ENCODE measurements at regions not wholly inside any gene's neighbourhood (a gene's known extent, or its start where the extent isn't known, plus 50 kb on each side); places are given as distances from the start of the nearest gene placed in this dataset.

- TF ChIP-seq, protein P1, sequence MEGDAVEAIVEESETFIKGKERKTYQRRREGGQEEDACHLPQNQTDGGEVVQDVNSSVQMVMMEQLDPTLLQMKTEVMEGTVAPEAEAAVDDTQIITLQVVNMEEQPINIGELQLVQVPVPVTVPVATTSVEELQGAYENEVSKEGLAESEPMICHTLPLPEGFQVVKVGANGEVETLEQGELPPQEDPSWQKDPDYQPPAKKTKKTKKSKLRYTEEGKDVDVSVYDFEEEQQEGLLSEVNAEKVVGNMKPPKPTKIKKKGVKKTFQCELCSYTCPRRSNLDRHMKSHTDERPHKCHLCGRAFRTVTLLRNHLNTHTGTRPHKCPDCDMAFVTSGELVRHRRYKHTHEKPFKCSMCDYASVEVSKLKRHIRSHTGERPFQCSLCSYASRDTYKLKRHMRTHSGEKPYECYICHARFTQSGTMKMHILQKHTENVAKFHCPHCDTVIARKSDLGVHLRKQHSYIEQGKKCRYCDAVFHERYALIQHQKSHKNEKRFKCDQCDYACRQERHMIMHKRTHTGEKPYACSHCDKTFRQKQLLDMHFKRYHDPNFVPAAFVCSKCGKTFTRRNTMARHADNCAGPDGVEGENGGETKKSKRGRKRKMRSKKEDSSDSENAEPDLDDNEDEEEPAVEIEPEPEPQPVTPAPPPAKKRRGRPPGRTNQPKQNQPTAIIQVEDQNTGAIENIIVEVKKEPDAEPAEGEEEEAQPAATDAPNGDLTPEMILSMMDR (conservative IDR thresholded peaks at IDR 0.05; ENCODE audit: low read depth, low read length): no peak
- no peak overlapping the region for H3K4me3 ChIP-seq (ENCODE audit: low read depth, low read length)
- DNase-seq (ENCODE audit: low read depth): no peak
Measured at GRCh38 chr6:25167961-25168360, 111.2 kb upstream of the CARMIL1 start.

DNA sequence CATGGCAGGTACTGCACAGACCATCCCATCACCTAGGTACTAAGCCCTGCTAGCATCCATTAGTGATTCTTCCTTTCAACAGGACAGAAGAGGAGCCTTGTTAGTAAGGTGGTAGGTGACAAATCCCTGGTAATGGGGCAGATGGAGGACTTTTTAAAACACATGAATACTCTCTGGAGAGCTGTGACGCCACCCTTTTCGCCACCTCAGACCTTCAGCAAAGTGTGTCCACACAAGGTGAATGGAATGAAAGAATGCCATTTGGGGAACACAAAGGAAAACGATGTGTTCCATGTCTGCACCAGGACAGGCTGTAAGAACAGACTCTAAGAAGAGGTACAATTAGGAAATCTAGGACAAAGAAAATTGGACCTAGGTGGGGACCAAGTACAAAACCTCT, 110.5 kb upstream of the CARMIL1 start:
- no peak for DNase-seq (ENCODE audit: low read depth)
- TF ChIP-seq, protein P1 (conservative IDR thresholded peaks at IDR 0.05; ENCODE audit: low read depth, low read length): no peak
- no peak overlapping the region for H3K4me3 ChIP-seq (ENCODE audit: low read depth, low read length)

DNA sequence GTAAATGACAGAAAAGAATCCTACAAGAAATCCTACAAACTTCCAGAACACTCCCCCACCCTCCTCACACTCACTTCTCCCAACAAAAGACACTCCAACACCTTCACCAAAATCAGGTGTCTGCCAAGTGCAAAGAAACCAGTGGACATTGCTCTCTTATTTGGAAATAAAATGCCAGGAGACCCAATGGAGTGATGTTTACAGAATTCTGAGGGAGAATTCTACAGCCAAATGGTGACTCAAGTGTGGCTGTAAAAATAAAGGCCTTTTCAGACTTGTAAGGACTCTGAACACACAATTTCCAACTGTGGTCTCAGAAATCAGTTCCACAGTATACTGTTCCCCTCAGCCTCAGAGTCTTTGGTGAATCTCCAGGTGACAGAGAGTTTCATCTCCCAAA, 109.6 kb upstream of the CARMIL1 start:
- DNase-seq (ENCODE audit: low read depth): no peak
- TF ChIP-seq, protein P1 (conservative IDR thresholded peaks at IDR 0.05; ENCODE audit: low read depth, low read length): no peak

DNA sequence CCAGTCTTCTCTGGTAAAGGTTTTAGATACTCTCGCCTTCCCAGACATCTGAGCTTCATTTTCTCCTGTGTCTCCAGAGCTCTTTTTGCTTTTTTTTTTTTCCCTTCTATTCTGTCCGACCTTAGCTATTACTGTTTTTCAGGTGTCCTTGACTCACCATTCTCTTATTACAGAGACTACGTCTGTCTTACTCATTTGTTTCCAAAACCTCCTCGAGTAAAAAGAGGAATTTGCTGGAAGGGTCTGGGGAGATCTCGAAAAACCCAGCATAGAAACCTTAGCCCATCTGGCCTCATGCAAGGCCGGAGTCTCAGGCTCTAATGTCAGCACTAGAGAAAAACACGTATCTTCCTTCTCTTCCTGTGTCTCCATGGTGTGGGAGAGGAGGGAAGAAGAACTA, 109.2 kb upstream of the CARMIL1 start:
- no peak for DNase-seq (ENCODE audit: low read depth)
- H3K4me3 ChIP-seq (ENCODE audit: low read depth, low read length): no peak overlapping the region
- TF ChIP-seq, protein P1 (conservative IDR thresholded peaks at IDR 0.05; ENCODE audit: low read depth, low read length): no peak

More for the DNA sequence above, 109.6 kb upstream of the CARMIL1 start:
- no peak overlapping the region for H3K4me3 ChIP-seq (ENCODE audit: low read depth, low read length)

DNA sequence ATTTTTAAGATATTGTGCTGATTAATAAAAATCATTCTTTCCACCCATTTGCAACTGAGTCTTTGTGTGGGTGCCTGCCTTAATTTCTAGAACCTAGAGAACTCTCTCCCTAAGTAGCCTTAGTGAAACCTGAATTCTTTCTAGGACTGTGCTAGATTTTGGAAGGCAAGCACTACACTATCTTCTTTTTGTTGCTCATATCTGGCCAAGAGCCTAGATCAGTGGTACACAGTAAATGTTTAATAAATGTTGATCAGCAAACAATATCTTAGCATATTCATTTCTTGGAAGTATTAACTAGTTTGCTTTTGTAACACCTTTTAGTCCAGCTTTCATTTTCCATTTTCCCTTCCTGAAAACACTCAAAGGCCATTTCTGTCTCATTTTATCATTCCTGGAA, 108.5 kb upstream of the CARMIL1 start:
- no peak for DNase-seq (ENCODE audit: low read depth)
- TF ChIP-seq, protein P1 (conservative IDR thresholded peaks at IDR 0.05; ENCODE audit: low read depth, low read length): no peak
- H3K4me3 ChIP-seq (ENCODE audit: low read depth, low read length): no peak overlapping the region

- TF ChIP-seq, protein P1 (conservative IDR thresholded peaks at IDR 0.05; ENCODE audit: low read depth, low read length): no peak
- no peak overlapping the region for H3K4me3 ChIP-seq (ENCODE audit: low read depth, low read length)
- no peak for DNase-seq (ENCODE audit: low read depth)
Measured at GRCh38 chr6:25171301-25171700, 107.9 kb upstream of the CARMIL1 start.

- DNase-seq (ENCODE audit: low read depth): peak; percentile 96
- H3K4me3 ChIP-seq (ENCODE audit: low read depth, low read length): no peak overlapping the region
- TF ChIP-seq, protein P1 (conservative IDR thresholded peaks at IDR 0.05; ENCODE audit: low read depth, low read length): no peak
Measured at GRCh38 chr6:25172819-25173218, 106.4 kb upstream of the CARMIL1 start.

All from choroid plexus epithelial cell (primary cell).